AG04450 (cell line): ENCODE measurements at regions not wholly inside any gene's neighbourhood (a gene's known extent, or its start where the extent isn't known, plus 50 kb on each side); places are given as distances from the start of the nearest gene placed in this dataset.

Source experiments
- CTCF ChIA-PET: fragments of 300-600, 350-600 bp; formaldehyde crosslinking; extraction: SDS; loops from one replicate; lab custom pipeline; 2022; ENCODE audit warnings: antibody characterized with exemption, inconsistent platforms; lab: Charles Lee
- POLR2A ChIA-PET: fragments of 350-600 bp; formaldehyde crosslinking; extraction: SDS; loops from one replicate; lab custom pipeline; 2021; ENCODE audit warnings: antibody characterized with exemption, inconsistent platforms; lab: Yijun Ruan, JAX
- DNase-seq: peaks from one replicate; pipeline ENCODE4 v3.0.0-alpha.2; 2011; ENCODE audit warnings: low read depth, low spot score
- H3K27ac ChIP-seq: one replicate; pipeline ENCODE4 v1.5.1; 2012; ENCODE audit warnings: low read depth, low read length, control low read depth
- H3K27me3 ChIP-seq: one replicate; pipeline ENCODE4 v1.6.0; 2012; ENCODE audit warnings: low read length; ENCODE audit not compliant: control insufficient read depth, insufficient read depth
- H3K4me3 ChIP-seq: 2 replicates; pipeline ENCODE4 v1.5.1; 2011; ENCODE audit warnings: mild to moderate bottlenecking, low read depth, low read length, control low read depth
- H3K9me3 ChIP-seq: 2 replicates; pipeline ENCODE4 v1.5.1; 2012; ENCODE audit warnings: low read length; ENCODE audit not compliant: control insufficient read depth, insufficient read depth
- CTCF ChIP-seq: IDR thresholded peaks from 2 replicates; pipeline ENCODE4 v1.5.1; 2011; ENCODE audit warnings: low read depth, low read length, control low read depth, inconsistent platforms

- H3K4me3 ChIP-seq: no peak overlapping the region
- no peaks in the 10 kb centered on the region for H3K27me3 ChIP-seq
- H3K27ac ChIP-seq: no peak overlapping the region
- no peak for TF ChIP-seq CTCF
- H3K9me3 ChIP-seq: peaks cover 21% of the 10 kb centered on the region
- CTCF ChIA-PET: no interaction called here
- POLR2A ChIA-PET: no interaction called here
- DNase-seq: no peak
These were observed 319.6 kb upstream of the SHH start for GRCh38 chr7:156131881-156132280.

- CTCF ChIA-PET: no interaction called here
- Histone ChIP-seq H3K27me3 (no peaks in the 10 kb centered on the region), H3K27ac (no peak overlapping the region), H3K4me3 (no peak overlapping the region), H3K9me3 (peaks cover 44% of the 10 kb centered on the region)
- POLR2A ChIA-PET: no interaction called here
- no peak for DNase-seq
- TF ChIP-seq CTCF: no peak
These were observed 317.3 kb upstream of the SHH start for GRCh38 chr7:156129522-156129921.

GRCh38 chr7:156128496-156128895, 316.2 kb upstream of the SHH start:
- no peak overlapping the region for H3K4me3 ChIP-seq
- no peak for TF ChIP-seq CTCF
- peaks cover 55% of the 10 kb centered on the region for H3K9me3 ChIP-seq
- H3K27ac ChIP-seq: no peak overlapping the region
- ChIA-PET POLR2A (no interaction called here), CTCF (no interaction called here)
- DNase-seq: no peak
- H3K27me3 ChIP-seq: no peaks in the 10 kb centered on the region

GRCh38 chr7:156127166-156128134, 315.2 kb upstream of the SHH start:
- Histone ChIP-seq H3K4me3 (no peak overlapping the region), H3K9me3 (peaks cover 65% of the 10 kb centered on the region), H3K27ac (no peak overlapping the region), H3K27me3 (no peaks in the 10 kb centered on the region)
- ChIA-PET POLR2A (no interaction called here), CTCF (no interaction called here)
- TF ChIP-seq CTCF: no peak
- DNase-seq: no peak
